ENCODE measurements at regions not wholly inside any gene's neighbourhood (a gene's known extent, or its start where the extent isn't known, plus 50 kb on each side); places are given as distances from the start of the nearest gene placed in this dataset.

GRCh38 chr4:152081024-152081423, 320.2 kb upstream of the GATB start:
- TF ChIP-seq ZNF8 (CRISPR knock-in tag; IDR thresholded peaks at IDR 0.05) (no peak), RARB (CRISPR knock-in tag; IDR thresholded peaks at IDR 0.05) (no peak), GLIS3 (CRISPR knock-in tag; IDR thresholded peaks at IDR 0.05) (no peak), TOX (CRISPR knock-in tag; IDR thresholded peaks at IDR 0.05; ENCODE audit: borderline replicate concordance) (no peak)
